ENCODE measurements at regions not wholly inside any gene's neighbourhood (a gene's known extent, or its start where the extent isn't known, plus 50 kb on each side); places are given as distances from the start of the nearest gene placed in this dataset.

DNA sequence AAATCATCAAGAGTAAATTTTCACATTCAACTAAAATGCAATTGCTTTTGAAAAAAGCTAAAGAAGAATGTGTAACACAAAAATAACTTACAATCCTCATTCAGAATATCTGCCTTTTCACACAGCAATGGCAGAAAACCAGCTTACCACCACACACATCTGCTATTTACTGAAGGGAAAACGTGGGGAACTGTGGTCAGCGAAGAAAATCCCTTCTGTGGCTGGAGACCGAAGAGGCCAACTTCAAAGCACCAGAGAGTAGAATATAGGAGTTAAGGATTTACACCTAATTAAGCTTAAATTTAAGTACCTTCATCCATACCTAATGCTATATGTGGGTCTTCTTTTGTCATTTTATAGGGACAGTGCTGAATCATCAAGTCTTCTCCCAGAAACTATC is 339.6 kb downstream of the DEPDC1B start:
- no peak for TF ChIP-seq ZFX (IDR thresholded peaks at IDR 0.05)
- TF ChIP-seq, protein P1, sequence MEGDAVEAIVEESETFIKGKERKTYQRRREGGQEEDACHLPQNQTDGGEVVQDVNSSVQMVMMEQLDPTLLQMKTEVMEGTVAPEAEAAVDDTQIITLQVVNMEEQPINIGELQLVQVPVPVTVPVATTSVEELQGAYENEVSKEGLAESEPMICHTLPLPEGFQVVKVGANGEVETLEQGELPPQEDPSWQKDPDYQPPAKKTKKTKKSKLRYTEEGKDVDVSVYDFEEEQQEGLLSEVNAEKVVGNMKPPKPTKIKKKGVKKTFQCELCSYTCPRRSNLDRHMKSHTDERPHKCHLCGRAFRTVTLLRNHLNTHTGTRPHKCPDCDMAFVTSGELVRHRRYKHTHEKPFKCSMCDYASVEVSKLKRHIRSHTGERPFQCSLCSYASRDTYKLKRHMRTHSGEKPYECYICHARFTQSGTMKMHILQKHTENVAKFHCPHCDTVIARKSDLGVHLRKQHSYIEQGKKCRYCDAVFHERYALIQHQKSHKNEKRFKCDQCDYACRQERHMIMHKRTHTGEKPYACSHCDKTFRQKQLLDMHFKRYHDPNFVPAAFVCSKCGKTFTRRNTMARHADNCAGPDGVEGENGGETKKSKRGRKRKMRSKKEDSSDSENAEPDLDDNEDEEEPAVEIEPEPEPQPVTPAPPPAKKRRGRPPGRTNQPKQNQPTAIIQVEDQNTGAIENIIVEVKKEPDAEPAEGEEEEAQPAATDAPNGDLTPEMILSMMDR (conservative IDR thresholded peaks at IDR 0.05), result no peak
- no peak overlapping the region for H3K27ac ChIP-seq

DNA sequence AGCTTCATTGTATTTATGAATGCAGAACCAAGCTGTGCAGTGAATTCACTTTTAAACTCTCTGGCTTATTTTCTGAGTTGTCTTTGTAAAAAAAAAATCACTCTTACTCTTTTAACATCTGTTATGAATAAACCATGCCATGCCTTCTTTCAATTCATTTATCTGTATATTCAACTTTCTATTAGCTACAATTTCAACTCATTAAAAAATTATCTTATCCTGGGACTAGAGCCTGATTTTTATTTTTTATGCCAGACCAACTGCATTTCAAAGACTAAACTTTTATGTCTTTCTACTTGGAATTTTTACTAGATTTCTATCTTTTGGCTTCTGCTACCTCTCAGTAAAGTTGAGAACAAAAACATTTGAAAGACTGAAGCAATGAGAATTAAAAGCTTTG is 342.7 kb downstream of the DEPDC1B start:
- no peak overlapping the region for H3K27ac ChIP-seq
- TF ChIP-seq ZFX (IDR thresholded peaks at IDR 0.05), result no peak
- TF ChIP-seq, protein P1 (conservative IDR thresholded peaks at IDR 0.05), result no peak

DNA sequence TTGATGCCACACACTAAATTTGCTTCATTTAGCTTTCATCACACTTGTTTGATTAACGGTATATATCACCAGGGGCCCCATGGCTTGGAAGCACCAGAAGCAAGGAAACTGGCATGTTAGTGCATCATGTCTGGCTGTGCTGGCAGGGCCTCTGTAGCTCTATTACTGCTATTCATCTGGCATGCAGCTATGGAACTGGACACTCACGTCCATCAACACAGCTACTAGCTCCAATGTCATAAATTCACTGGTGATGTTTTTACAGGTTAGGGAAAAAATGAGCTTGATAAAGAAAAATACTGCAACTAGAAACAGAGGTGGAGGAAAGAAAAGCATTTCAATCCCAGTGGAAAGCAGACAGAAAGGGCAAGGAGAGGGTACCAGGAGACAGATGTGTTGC is 343.2 kb downstream of the DEPDC1B start:
- no peak overlapping the region for H3K27ac ChIP-seq
- TF ChIP-seq ZFX (IDR thresholded peaks at IDR 0.05), result no peak
- TF ChIP-seq, protein P1 (conservative IDR thresholded peaks at IDR 0.05), result no peak

- no peak overlapping the region for H3K27ac ChIP-seq
- TF ChIP-seq, protein P1 (conservative IDR thresholded peaks at IDR 0.05), result no peak
- TF ChIP-seq ZFX (IDR thresholded peaks at IDR 0.05), result no peak
Measured at GRCh38 chr5:60355181-60355580, 344.8 kb downstream of the DEPDC1B start.

DNA sequence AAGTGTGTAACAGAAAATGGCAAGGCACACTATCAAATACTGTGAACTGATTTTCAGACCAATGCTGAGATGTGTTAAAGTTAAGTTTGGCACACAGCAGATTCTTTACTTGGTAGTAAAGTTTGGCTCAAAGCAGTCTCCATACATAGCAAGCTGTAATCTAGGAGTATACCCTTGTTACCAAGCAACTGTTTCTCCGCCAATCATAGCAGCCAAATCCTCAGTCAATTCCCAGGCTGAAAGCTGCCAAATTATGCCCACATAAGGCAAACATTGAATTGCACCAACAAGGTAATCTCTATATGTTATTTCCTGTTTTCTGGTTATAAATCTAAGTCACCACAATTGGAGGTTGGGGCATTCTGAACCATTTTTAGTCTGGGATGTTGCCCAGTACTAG is 345.7 kb downstream of the DEPDC1B start:
- no peak overlapping the region for H3K27ac ChIP-seq
- TF ChIP-seq, protein P1 (conservative IDR thresholded peaks at IDR 0.05), result no peak
- TF ChIP-seq ZFX (IDR thresholded peaks at IDR 0.05), result no peak

- H3K27ac ChIP-seq, result no peak overlapping the region
- TF ChIP-seq, protein P1 (conservative IDR thresholded peaks at IDR 0.05), result no peak
- no peak for TF ChIP-seq ZFX (IDR thresholded peaks at IDR 0.05)
Measured at GRCh38 chr5:60352992-60353599, 346.9 kb downstream of the DEPDC1B start.

DNA sequence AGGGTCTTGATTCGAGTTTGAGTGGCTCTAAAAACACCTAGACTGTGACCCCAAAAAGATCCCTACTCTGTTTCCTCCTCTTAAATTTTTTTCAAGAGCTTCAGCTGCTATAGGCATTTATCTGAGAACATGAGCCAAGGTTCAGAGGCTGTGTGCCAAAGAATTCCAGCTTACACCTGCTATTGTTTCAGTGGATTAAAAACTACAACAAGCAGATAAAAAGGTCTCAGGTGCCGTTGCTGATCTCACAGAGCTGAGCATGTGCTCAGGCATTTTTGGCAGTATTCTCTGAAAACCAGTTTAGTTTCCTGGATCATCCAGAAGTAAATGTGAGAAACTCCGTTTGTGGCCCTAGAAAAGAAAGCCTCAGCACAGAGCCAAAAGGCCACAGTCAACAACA is 349.2 kb downstream of the DEPDC1B start:
- TF ChIP-seq, protein P1 (conservative IDR thresholded peaks at IDR 0.05), result no peak
- TF ChIP-seq ZFX (IDR thresholded peaks at IDR 0.05), result no peak

More for the DNA sequence above, 349.2 kb downstream of the DEPDC1B start:
- H3K27ac ChIP-seq, result no peak overlapping the region

Data from C4-2B (cell line).